HFFc6 (cell line): ENCODE measurements at regions not wholly inside any gene's neighbourhood (a gene's known extent, or its start where the extent isn't known, plus 50 kb on each side); places are given as distances from the start of the nearest gene placed in this dataset.

Source experiments
- DNase-seq: peaks from one replicate; pipeline ENCODE4 v3.0.0-alpha.2; 2018
- H3K27ac Mint-ChIP-seq: 2 replicates; pipeline ENCODE4 v1.8.0; 2020; ENCODE audit warnings: mild to moderate bottlenecking, mixed read lengths
- H3K27me3 Mint-ChIP-seq: 2 replicates; pipeline ENCODE4 v1.8.0; 2021; ENCODE audit warnings: mild to moderate bottlenecking, moderate library complexity, mixed read lengths; ENCODE audit not compliant: insufficient read depth
- H3K36me3 Mint-ChIP-seq: 2 replicates; pipeline ENCODE4 v1.8.0; 2021; ENCODE audit warnings: low read depth, mixed read lengths
- H3K4me1 Mint-ChIP-seq: 2 replicates; pipeline ENCODE4 v1.8.0; 2020; ENCODE audit warnings: low read depth, mixed read lengths
- H3K4me3 Mint-ChIP-seq: 2 replicates; pipeline ENCODE4 v1.8.0; 2020; ENCODE audit warnings: mild to moderate bottlenecking, moderate library complexity, mixed read lengths
- H3K9me3 Mint-ChIP-seq: 2 replicates; pipeline ENCODE4 v1.8.0; 2020; ENCODE audit warnings: mild to moderate bottlenecking, mixed read lengths
- CTCF ChIP-seq: fragments of 200-600 bp; sonication (generic); IDR thresholded peaks from 2 replicates; pipeline ENCODE4 v1.5.0; 2021; ENCODE audit warnings: antibody characterized with exemption, mild to moderate bottlenecking

- Mint-ChIP-seq H3K27ac (no peak overlapping the region), H3K27me3 (no peaks in the 10 kb centered on the region), H3K4me1 (no peaks in the 10 kb centered on the region), H3K36me3 (no peaks in the 10 kb centered on the region), H3K9me3 (no peaks in the 10 kb centered on the region), H3K4me3 (no peak overlapping the region)
- DNase-seq, result no peak
- no peak for TF ChIP-seq CTCF
These were observed 79.6 kb upstream of the OR5AK2 start for GRCh38 chr11:56909080-56909479.

- no peaks in the 10 kb centered on the region for H3K4me1 Mint-ChIP-seq
- H3K9me3 Mint-ChIP-seq, result no peaks in the 10 kb centered on the region
- H3K27me3 Mint-ChIP-seq, result no peaks in the 10 kb centered on the region
- TF ChIP-seq CTCF, result no peak
- H3K4me3 Mint-ChIP-seq, result no peak overlapping the region
- no peak for DNase-seq
- H3K27ac Mint-ChIP-seq, result no peak overlapping the region
- no peaks in the 10 kb centered on the region for H3K36me3 Mint-ChIP-seq
These were observed 82.0 kb upstream of the OR5AK2 start for GRCh38 chr11:56906683-56907148.

- H3K36me3 Mint-ChIP-seq, result no peaks in the 10 kb centered on the region
- no peaks in the 10 kb centered on the region for H3K9me3 Mint-ChIP-seq
- no peak overlapping the region for H3K27ac Mint-ChIP-seq
- H3K27me3 Mint-ChIP-seq, result no peaks in the 10 kb centered on the region
- DNase-seq, result no peak
- H3K4me1 Mint-ChIP-seq, result no peaks in the 10 kb centered on the region
- TF ChIP-seq CTCF, result no peak
- no peak overlapping the region for H3K4me3 Mint-ChIP-seq
These were observed 82.8 kb upstream of the OR5AK2 start for GRCh38 chr11:56905936-56906335.

- H3K4me1 Mint-ChIP-seq, result no peaks in the 10 kb centered on the region
These were observed 83.3 kb upstream of the OR5AK2 start for GRCh38 chr11:56905442-56905841.

GRCh38 chr11:56898856-56899255 is 89.9 kb upstream of the OR5AK2 start:
- no peak overlapping the region for H3K4me3 Mint-ChIP-seq
- H3K4me1 Mint-ChIP-seq, result no peaks in the 10 kb centered on the region
- no peak for TF ChIP-seq CTCF
- no peak overlapping the region for H3K27ac Mint-ChIP-seq
- no peaks in the 10 kb centered on the region for H3K36me3 Mint-ChIP-seq
- DNase-seq, result no peak
- H3K27me3 Mint-ChIP-seq, result no peaks in the 10 kb centered on the region
- no peaks in the 10 kb centered on the region for H3K9me3 Mint-ChIP-seq

More at GRCh38 chr11:56905442-56905841, 83.3 kb upstream of the OR5AK2 start:
- no peak for DNase-seq
- Mint-ChIP-seq H3K4me3 (no peak overlapping the region), H3K27me3 (no peaks in the 10 kb centered on the region), H3K36me3 (no peaks in the 10 kb centered on the region), H3K27ac (no peak overlapping the region), H3K9me3 (no peaks in the 10 kb centered on the region)
- TF ChIP-seq CTCF, result no peak
